Ascending aorta (tissue), 2 donors: ENCODE measurements at regions not wholly inside any gene's neighbourhood (a gene's known extent, or its start where the extent isn't known, plus 50 kb on each side); places are given as distances from the start of the nearest gene placed in this dataset.

ENCODE experiments used
- DNase-seq, 2 donors: peaks; one replicate each; pipeline ENCODE4 v3.0.0-alpha.2; 2019; ENCODE audit warnings: low spot score in 2 of 2
- H3K27ac ChIP-seq, 2 donors: fragments of 200-600 bp; sonication (generic); one replicate each; pipeline ENCODE4 v1.5.1; 2016 to 2017; ENCODE audit warnings: mild to moderate bottlenecking in 1 of 2
- H3K27me3 ChIP-seq: fragments of 200-600 bp; sonication (generic); one replicate; pipeline ENCODE4 v1.5.1; 2017
- H3K36me3 ChIP-seq, 2 donors: fragments of 200-600 bp; sonication (generic); one replicate each; pipeline ENCODE4 v1.5.1; 2016
- H3K4me1 ChIP-seq, 2 donors: fragments of 200-600 bp; sonication (generic); one replicate each; pipeline ENCODE4 v1.5.1; 2016 to 2017; ENCODE audit warnings: mild to moderate bottlenecking in 1 of 2
- H3K4me3 ChIP-seq, 2 donors: fragments of 200-600 bp; sonication (generic); one replicate each; pipeline ENCODE4 v1.5.1; 2016 to 2017; ENCODE audit warnings: mild to moderate bottlenecking in 1 of 2
- H3K9me3 ChIP-seq, 2 donors: fragments of 200-600 bp; sonication (generic); one replicate each; pipeline ENCODE4 v1.5.1; 2016
- CTCF ChIP-seq, 3 experiments: fragments of 200-600 bp in 2 of 3; fragments of 450-650 bp in 1 of 3; sonication (generic) in 2 of 3; IDR thresholded peaks; one replicate each; pipeline ENCODE4 v1.5.1; 2016 to 2019; ENCODE audit warnings: antibody characterized with exemption in 3 of 3, mild to moderate bottlenecking in 1 of 3, moderate library complexity in 1 of 3
- intact Hi-C: fragments of 100-400 bp; cut with DNase I; formaldehyde crosslinking; loops from one replicate; pipeline ENCODE4 v1.15.1; 2023

- no peaks in the 10 kb centered on the region for H3K4me1 ChIP-seq
- intact Hi-C loops = no loop called here
- H3K27me3 ChIP-seq = no peaks in the 10 kb centered on the region
- no peaks in the 10 kb centered on the region for H3K36me3 ChIP-seq
- H3K4me3 ChIP-seq = no peak overlapping the region
- no peak for DNase-seq
- no peaks in the 10 kb centered on the region for H3K9me3 ChIP-seq
- TF ChIP-seq CTCF (IDR thresholded peaks at IDR 0.05) = no peak
- no peak overlapping the region for H3K27ac ChIP-seq
Observed at GRCh38 chr13:94921181-94921580, 208.8 kb upstream of the SOX21 start.

- H3K36me3 ChIP-seq = no peaks in the 10 kb centered on the region
- intact Hi-C loops = no loop called here
- H3K27ac ChIP-seq = no peak overlapping the region
Observed at GRCh38 chr13:94920578-94920977, 208.2 kb upstream of the SOX21 start.

GRCh38 chr13:94917824-94918223, 205.5 kb upstream of the SOX21 start:
- Histone ChIP-seq H3K4me1 (no peaks in the 10 kb centered on the region), H3K27me3 (no peaks in the 10 kb centered on the region), H3K27ac (no peak overlapping the region), H3K9me3 (no peaks in the 10 kb centered on the region), H3K36me3 (no peaks in the 10 kb centered on the region), H3K4me3 (no peak overlapping the region)
- intact Hi-C loops = no loop called here
- DNase-seq = no peak
- no peak for TF ChIP-seq CTCF (IDR thresholded peaks at IDR 0.05)

More at GRCh38 chr13:94920578-94920977, 208.2 kb upstream of the SOX21 start:
- H3K4me3 ChIP-seq = no peak overlapping the region
- H3K27me3 ChIP-seq = no peaks in the 10 kb centered on the region
- no peaks in the 10 kb centered on the region for H3K4me1 ChIP-seq
- no peak for DNase-seq
- H3K9me3 ChIP-seq = no peaks in the 10 kb centered on the region
- no peak for TF ChIP-seq CTCF (IDR thresholded peaks at IDR 0.05)

GRCh38 chr13:94914895-94915294, 202.6 kb upstream of the SOX21 start:
- Histone ChIP-seq H3K4me1 (no peaks in the 10 kb centered on the region), H3K9me3 (no peaks in the 10 kb centered on the region), H3K27ac (no peak overlapping the region), H3K27me3 (no peaks in the 10 kb centered on the region), H3K4me3 (no peak overlapping the region), H3K36me3 (no peaks in the 10 kb centered on the region)
- intact Hi-C loops = no loop called here
- DNase-seq = no peak
- no peak for TF ChIP-seq CTCF (IDR thresholded peaks at IDR 0.05)

GRCh38 chr13:94906605-94907004, 194.3 kb upstream of the SOX21 start:
- DNase-seq = no peak
- intact Hi-C loops = no loop called here
- H3K27me3 ChIP-seq = no peaks in the 10 kb centered on the region
- TF ChIP-seq CTCF (IDR thresholded peaks at IDR 0.05) = no peak
- H3K4me3 ChIP-seq = no peak overlapping the region
- H3K36me3 ChIP-seq = no peaks in the 10 kb centered on the region
- H3K4me1 ChIP-seq = no peaks in the 10 kb centered on the region
- H3K9me3 ChIP-seq = no peaks in the 10 kb centered on the region
- no peak overlapping the region for H3K27ac ChIP-seq

- no peak for TF ChIP-seq CTCF (IDR thresholded peaks at IDR 0.05)
- intact Hi-C loops = no loop called here
- Histone ChIP-seq H3K27ac (no peak overlapping the region), H3K4me3 (no peak overlapping the region), H3K27me3 (no peaks in the 10 kb centered on the region), H3K9me3 (no peaks in the 10 kb centered on the region), H3K4me1 (no peaks in the 10 kb centered on the region), H3K36me3 (no peaks in the 10 kb centered on the region)
- no peak for DNase-seq
Observed at GRCh38 chr13:94902722-94903407, 190.5 kb upstream of the SOX21 start.
